SHP77 treated with DMSO at 0.1 percent for 48 hours (cell line): ENCODE measurements at regions not wholly inside any gene's neighbourhood (a gene's known extent, or its start where the extent isn't known, plus 50 kb on each side); places are given as distances from the start of the nearest gene placed in this dataset.

ENCODE experiments used
- DNase-seq: peaks from one replicate; lab custom pipeline; 2025; lab: John Stamatoyannopoulos, UW

- DNase-seq, result no peak
These were observed 244.3 kb upstream of the TSHZ2 start for GRCh38 chr20:52727740-52728456.

GRCh38 chr20:52724541-52724940 lies 247.6 kb upstream of the TSHZ2 start:
- DNase-seq, result no peak

- no peak for DNase-seq
These were observed 249.1 kb upstream of the TSHZ2 start for GRCh38 chr20:52722926-52723688.

GRCh38 chr20:52708137-52708536 lies 264.0 kb upstream of the TSHZ2 start:
- no peak for DNase-seq

- DNase-seq, result no peak
These were observed 267.6 kb upstream of the TSHZ2 start for GRCh38 chr20:52704553-52704952.

- DNase-seq, result no peak
These were observed 283.8 kb upstream of the TSHZ2 start for GRCh38 chr20:52688345-52688744.

GRCh38 chr20:52684905-52685304 lies 287.3 kb upstream of the TSHZ2 start:
- DNase-seq, result no peak

- no peak for DNase-seq
These were observed 288.0 kb upstream of the TSHZ2 start for GRCh38 chr20:52684176-52684575.

GRCh38 chr20:52683761-52684160 lies 288.4 kb upstream of the TSHZ2 start:
- no peak for DNase-seq

- DNase-seq, result no peak
These were observed 289.9 kb upstream of the TSHZ2 start for GRCh38 chr20:52682237-52682636.

GRCh38 chr20:52681288-52681687 lies 290.9 kb upstream of the TSHZ2 start:
- DNase-seq, result no peak

GRCh38 chr20:52677216-52677615 lies 294.9 kb upstream of the TSHZ2 start:
- no peak for DNase-seq

GRCh38 chr20:52676283-52676995 lies 295.7 kb upstream of the TSHZ2 start:
- DNase-seq, result no peak

- no peak for DNase-seq
These were observed 296.8 kb upstream of the TSHZ2 start for GRCh38 chr20:52675375-52675774.

GRCh38 chr20:52668626-52669025 lies 303.5 kb upstream of the TSHZ2 start:
- no peak for DNase-seq

GRCh38 chr20:52667358-52667757 lies 304.8 kb upstream of the TSHZ2 start:
- no peak for DNase-seq

- no peak for DNase-seq
These were observed 306.7 kb upstream of the TSHZ2 start for GRCh38 chr20:52665441-52665840.

GRCh38 chr20:52655395-52655794 lies 316.8 kb upstream of the TSHZ2 start:
- DNase-seq, result no peak

GRCh38 chr20:52654567-52654966 lies 317.6 kb upstream of the TSHZ2 start:
- DNase-seq, result no peak

GRCh38 chr20:52652271-52652670 lies 319.9 kb upstream of the TSHZ2 start:
- DNase-seq, result no peak

GRCh38 chr20:52649727-52650126 lies 322.4 kb upstream of the TSHZ2 start:
- DNase-seq, result no peak

GRCh38 chr20:52645822-52646221 lies 326.3 kb upstream of the TSHZ2 start:
- DNase-seq, result no peak

GRCh38 chr20:52643034-52643433 lies 329.1 kb upstream of the TSHZ2 start:
- no peak for DNase-seq
